Hypothalamus (tissue), 51 donors: ENCODE measurements at regions not wholly inside any gene's neighbourhood (a gene's known extent, or its start where the extent isn't known, plus 50 kb on each side); places are given as distances from the start of the nearest gene placed in this dataset.
"Not testable (repeated sequence)": the region's sequence is repeated elsewhere in the genome, so short reads cannot be mapped to it uniquely, and the experiment has no call there.

Experiments used
- DNase-seq, 51 donors: peaks; one replicate each; lab custom pipeline; 2025; lab: John Stamatoyannopoulos, UW

DNA sequence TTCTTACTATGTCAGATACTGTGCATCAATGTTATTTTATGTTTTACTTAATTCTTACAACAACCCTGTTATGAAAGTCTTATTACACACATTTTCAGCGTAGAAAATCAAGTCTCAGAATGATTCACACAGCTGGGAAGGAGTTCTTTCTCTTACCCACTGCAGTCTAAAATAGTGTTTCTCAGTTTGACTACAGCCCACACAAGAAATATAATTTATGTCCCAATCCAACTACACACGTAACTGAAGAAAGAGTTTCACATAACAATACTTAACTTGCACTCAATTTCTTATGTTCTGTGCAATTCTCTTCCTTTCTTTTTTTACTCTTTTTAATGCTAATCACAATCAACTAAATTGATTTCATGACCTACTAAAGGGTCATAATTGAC is 252.8 kb upstream of the ADGRL2 start:
- DNase-seq = peak in 1 of 51 donors; percentile 28

DNA sequence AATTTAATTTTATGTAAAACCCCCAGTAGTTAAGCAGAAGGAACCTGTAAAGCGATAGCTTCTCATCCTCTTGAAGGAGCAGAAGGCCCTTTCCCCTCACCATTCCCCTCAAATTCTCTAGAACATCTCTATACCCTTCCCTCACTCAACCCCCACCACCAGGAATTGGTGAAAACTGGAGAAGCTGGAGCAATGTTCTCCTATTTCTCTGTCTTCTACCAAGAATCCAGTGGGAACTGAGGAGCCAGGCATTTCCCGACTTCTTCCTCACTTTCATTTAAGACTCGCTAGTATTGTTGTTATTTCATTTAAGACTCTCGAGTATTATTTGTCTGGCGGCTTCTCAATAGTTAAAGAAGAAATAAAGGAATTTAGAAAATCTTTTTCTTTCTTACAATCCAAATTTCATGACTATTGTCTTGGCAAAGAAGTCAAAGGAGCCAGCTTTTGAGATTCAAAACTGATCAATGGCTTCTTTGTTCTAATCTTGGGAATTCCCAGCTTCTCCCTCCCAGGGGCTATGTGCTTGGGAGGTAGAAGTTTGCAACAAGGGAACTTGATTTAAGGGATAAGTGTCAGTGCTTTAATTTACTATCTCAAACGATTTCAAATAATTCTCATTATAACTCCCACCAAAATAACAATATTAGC is 253.3 kb upstream of the ADGRL2 start:
- no peak for DNase-seq

DNA sequence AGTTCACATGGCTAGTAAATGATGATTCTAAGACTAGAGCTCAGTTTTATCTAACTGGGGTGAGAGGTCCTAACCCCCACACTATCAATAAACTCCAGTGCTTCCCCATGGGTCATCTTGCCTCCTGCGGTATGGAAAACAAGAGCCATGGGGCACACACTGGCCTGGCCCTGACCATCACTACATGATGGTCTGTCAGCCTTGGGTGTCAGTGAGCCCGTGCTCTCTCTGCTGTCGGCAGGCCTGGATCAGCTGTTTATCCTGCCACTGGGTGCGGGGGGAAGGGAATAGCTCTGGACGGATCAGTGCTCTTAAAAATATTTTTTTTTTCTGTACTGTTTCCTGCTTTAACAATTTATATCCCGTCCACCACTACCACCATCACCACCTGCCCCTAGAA is 255.0 kb upstream of the ADGRL2 start:
- no peak for DNase-seq

DNA sequence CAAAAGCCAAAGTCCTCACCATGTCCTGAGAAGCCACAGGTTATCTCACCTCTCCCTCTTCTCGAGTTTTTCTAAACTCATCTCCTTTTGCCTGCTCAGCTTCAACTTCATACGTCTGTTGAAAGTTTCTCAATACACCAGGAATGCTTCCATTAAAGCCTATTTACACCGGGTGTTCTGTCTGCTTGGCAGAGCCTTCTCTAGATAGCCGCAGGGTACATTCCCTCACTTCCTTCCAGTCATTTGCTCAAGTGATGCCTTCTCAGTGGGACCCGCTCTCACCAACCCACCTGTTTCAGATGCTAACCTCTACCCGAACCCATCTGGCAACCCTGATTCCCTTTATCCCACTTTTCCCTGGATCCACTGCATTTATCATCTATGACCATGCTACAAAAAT is 257.0 kb upstream of the ADGRL2 start:
- DNase-seq = no peak

DNA sequence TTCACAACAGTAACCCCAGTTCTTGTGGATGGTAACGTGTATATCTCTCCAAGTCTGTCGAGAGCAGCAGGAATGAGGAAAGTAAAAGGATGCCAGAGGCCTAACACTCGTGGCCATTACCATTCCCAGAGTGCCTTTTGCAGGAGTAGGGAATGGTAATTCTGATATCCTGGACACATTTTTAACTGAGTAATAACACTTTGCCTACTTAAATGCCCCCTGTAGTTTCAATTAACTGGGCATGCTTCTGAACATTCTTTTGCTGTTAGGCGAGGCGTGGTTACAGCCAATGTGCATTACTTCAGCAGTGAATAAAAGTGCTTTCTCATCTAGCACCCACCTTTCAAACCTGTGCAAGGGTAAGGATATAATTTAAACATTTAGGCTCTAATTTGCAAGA is 258.5 kb upstream of the ADGRL2 start:
- no peak for DNase-seq

DNA sequence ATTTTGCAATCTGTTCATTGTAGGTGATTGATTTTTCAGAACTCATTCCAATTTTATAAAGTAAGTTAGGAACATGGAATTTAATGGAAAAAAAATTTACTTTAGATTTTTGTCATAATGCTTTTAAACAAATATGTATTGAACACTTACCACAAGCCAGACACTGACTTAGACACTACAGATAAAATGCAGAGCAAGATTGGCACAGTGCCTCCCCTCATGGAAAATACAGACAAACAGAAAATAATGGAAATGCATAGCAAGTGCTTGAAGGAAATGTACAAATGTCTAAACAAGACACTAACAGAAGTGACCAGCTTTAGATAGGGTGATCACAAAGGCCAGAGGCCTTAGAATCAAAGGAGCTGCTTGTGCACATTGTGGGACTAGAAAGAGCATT is 260.5 kb upstream of the ADGRL2 start:
- DNase-seq = no peak

DNA sequence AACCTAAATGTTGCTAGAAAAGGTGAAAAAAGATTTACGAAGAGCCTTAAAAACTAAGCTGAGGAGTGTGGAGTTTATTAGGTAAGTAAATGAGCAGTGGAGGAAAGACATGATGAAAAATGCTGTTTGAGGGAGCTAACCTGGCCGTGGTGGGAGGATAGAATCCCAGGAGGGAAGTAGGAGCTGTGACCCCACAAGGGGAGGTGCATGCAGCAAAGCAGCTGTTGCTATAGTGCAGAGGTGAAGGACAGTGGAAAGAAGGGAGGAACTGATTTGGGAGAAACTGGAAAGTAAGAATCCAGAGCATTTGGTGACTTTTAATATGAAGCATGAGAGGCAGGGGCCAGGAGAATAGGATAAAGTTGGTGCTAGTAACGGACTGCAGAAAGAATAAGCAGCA is 271.7 kb upstream of the ADGRL2 start:
- no peak for DNase-seq

DNA sequence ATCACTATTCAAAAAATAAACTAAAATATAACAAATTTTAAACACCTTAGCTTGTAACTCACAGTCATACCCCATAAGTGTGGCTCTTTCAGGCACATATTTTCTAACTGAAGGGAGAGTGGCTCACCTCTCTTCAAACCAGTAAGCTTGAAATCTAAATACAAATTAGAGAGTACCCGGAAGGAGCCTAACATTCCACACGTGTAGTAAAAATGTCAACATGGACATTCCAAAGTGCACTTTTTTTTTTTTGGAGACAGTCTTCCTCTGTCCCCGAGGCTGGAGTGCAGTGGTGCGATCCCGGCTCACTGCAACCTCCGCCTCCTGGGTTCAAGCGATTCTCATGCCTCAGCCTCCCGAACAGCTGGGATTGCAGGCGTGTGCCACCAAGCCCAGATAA is 275.6 kb upstream of the ADGRL2 start:
- DNase-seq = no peak

DNA sequence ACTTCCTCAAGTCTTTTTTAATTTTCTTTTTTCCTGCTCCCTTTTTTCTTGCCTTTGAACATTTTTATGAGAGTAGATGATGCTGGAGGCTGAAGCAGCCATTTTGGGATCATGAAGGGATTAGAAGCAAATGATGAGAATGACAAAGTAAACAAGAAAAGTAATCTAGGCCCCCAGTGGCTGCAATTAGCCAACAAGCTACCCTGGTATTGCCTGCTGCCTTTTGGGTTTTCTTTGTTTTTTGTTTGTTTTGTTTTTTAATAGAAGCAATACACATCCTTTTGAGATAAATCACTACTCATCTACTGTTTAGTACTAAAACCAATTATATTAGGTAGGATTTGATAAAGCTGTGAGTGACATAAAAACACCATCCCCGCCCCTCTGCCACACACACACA is 280.7 kb upstream of the ADGRL2 start:
- DNase-seq = no peak

DNA sequence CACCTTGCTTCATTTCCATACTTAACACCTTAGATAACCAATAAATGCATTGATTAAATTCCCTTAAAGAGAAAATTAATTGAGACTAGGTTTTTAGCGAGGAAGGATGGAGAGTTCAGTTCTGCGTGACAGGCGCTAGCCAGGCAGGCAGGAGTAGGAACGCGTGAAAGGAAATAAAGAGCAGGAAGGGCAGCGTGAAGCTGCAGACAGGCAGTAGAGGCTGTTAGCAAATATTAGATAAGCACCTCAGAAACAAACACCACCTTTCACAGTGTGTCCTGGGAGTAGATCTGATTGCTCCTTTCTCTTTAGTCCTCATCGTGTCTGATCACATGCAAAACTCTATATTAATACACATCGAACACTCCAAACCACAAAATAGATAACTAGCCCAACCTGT is 282.7 kb upstream of the ADGRL2 start:
- DNase-seq = no peak

DNA sequence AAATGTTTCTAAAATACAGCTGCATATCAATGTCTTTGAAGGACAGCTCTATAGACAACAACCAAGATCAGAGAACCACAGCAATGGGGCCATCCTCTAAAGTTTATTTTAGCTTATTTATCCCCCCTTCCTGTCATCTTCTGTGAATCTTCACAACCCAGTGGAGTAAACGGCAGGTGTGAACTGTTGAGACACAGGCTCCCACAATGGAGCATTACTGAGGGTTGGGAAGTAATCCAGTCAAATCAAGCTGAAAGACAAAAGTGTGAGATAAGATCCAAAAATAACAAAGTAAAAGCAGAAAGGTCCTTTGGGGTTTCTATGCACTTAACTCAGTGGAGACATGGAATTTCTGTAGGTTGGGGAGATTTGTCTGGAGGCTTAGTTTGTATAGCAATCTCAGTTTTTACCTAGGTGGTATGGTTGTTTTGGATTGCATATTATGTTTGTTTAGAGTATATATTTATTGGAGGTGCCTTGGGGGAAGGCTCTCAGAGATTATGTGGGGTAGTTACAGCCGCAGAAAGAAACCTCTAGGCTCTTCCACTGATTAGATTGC is 286.9 kb upstream of the ADGRL2 start:
- no peak for DNase-seq

DNA sequence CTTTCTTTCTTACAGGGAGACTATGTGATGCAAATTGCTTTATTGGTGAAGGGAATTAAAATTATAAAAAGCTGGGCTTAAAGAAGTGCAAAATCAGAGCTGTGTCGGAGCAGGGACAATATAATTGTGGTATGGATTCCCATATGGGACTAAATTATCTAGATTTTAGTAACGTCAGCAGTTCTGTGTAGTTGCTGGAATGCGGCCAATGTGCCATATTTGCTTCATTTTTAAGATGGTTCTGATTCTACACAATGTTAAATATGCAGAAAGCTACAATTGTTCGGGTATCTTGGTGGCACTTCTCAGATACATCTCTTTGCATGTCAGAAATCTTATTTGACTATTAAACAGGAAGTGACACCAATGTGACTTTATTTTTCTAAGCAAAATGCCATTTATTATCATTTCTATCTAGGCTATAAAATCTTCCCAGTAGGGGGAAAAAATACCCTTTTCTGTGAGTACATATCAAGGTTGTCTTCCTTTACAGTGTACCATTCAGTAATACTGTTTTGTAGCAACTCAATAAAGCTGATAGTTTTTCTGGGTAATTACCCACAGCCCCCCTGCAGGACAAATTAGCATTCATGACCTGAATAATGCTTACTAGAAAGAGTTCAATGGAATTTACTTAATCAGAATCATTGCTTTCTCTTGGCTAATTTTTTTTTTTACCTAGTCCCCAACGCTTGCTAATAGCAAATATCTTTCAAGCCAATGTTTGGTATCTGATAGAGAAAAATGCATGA is 288.3 kb upstream of the ADGRL2 start:
- DNase-seq = no peak

DNA sequence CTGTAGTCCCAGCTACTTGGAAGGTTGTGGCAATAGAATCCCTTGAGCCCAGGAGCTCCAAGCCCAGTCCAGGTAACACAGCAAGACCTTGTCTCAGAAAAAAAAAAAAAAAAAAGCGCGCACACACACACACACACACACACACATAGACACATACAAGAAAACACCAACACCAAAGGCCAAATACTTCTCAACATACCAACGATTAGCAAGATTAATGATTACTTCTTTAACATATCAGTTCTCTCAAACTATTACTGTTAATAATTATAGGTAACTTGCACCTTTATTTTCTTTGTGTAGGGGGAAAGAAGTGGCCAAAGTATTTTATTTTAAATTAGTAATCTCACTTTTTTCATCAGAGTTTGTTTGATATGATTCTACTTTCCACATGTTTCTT is 289.5 kb upstream of the ADGRL2 start:
- DNase-seq = no peak

DNA sequence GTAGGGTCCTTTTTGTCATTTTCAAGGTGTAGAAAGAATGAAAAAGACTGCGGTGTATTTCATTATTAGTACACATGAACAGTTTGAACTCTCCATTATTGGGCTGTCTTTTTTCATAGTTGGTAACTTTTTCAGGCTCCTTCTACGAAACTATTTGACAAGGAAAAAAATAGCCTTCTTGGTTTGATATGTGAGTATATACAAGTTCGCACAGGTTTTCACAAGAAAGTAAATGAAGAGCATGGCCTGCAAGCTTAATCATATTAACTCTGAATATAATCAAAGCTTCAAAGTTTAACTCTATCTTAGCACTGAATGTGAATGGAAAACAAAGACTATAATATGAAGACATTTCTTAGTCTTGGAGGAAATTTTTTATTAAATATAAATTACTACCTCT is 290.0 kb upstream of the ADGRL2 start:
- DNase-seq = no peak

DNA sequence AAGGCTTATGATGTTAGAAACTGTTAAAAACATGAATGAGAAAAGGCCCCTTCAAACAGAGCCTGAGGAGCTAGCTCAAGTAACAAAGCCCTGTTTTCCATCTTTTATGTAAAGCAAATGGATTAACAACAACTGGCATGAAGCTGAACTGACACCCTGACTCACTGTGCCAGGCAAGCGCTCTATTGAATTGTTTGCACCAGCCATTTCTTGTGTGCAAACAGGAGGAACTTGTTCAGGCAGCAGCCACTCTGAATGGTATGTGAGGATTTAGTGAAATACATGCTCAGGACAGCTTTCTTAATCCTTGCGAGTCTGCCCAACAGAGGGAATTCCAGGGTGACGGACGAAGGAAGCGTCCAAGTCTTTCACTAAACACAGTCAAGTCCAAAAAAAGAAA is 291.1 kb upstream of the ADGRL2 start:
- DNase-seq = peak in 2 of 51 donors; percentile 1 to 2

DNA sequence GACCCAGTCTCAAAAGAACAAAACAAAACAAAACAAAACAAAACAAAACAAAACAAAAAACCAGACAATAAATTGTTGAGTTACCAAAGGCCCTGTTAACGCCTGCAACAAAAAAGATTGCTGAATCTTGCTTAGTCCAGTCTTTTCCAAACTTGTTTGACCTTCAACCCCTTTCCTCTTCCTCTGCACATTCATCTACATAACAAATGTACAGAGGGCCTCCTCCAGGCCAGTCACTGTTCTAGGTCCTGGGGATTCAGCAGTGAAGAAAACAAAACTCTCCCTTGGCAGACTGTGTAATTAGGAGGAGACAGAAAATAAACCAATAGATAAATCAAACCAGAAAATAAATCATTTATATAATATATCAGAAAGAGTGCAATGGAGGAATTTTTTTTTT is 294.0 kb upstream of the ADGRL2 start:
- DNase-seq = no peak

DNA sequence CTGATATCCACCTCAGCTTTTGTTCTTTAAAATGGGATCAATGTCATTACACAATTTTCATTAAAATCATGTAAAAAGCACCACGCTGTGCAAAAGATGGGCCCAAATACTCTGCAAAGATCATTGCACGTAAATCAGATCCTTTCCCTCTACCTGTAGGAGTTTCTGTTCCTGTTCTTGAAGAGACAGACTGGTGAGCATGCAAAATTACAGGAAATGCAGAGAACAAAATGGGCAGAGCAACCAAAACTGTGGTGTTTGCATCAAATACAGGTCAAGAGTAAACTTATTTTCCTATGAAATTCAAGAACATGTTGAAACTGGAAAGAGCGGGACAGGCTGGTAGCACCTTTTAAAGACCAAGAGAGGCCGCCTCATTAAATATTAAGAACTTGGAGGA is 294.9 kb upstream of the ADGRL2 start:
- no peak for DNase-seq

DNA sequence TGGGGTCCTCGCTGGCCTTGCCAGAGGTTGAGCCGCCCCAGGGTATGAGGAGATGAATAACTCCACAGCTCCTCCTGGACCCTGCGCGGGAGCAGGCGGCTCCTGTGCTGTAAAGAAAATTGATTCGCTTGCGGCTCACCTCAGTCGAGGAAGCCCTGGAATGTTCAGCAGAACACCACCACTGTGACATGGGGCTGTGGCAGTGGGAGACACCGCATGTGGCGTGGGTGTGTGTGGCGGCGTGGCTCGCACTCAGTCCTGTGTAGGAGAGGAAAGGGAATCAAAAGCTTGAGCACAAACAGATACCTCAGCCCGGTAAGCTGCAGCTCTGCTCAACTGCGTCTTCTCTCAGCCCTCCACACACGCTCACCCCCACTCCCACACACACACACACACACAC is 295.9 kb upstream of the ADGRL2 start:
- not testable (repeated sequence) for DNase-seq

DNA sequence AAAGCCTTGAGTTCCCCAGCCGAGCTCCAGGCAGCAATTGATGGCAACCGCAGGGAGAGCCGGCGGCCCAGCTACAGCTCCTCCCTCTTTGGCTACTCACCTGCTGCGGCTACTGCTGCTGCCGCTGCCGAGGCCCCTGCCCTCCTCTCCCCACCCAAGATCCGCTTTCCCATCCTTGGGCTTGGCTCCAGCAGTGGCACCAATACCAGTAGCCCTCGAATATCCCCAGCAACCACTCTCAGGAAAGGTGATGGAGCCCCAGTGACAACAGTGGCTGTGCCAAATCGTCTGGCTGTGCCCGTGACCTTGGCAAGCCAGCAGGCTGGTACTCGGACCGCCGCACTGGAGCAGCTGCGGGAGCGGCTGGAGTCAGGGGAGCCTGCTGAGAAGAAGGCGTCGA is 298.0 kb upstream of the ADGRL2 start:
- not testable (repeated sequence) for DNase-seq

DNA sequence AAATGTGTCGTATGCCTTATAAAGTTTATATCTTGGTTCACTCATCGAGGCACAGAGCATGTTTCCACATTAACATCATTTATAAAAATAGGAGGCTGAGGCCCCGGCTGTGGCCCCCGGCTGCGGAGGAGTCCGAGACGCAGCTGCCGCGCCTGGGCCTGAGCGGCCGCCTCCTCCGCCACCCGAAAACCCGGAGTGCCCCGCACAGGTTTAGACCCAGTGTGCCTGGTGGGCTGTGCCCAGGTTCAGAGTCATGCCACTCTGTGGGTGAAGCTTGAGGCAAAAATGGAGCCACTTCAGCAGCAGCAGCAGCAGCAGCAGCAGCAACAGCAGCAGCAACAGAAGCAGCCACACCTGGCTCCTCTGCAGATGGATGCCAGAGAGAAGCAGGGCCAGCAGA is 299.2 kb upstream of the ADGRL2 start:
- not testable (repeated sequence) for DNase-seq

DNA sequence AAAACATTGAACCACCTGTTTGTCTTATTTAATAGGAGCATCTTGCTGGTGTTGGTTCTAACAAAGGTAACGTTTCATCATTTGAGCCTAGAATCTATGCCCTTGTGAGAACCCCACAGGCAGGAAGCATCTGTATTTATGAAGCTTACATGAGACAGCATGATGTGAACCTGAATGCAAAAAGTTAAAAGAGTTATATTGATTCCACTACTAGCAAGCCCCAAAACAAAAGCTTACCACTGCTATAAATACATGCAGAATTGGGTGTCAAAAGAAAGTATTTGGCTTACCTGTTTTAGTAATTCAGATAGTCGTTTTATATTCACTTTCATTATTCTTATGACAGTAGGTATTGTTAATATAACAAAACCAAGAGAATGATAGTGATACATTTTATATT is 301.2 kb upstream of the ADGRL2 start:
- no peak for DNase-seq
